ENCODE measurements at regions not wholly inside any gene's neighbourhood (a gene's known extent, or its start where the extent isn't known, plus 50 kb on each side); places are given as distances from the start of the nearest gene placed in this dataset.

DNA sequence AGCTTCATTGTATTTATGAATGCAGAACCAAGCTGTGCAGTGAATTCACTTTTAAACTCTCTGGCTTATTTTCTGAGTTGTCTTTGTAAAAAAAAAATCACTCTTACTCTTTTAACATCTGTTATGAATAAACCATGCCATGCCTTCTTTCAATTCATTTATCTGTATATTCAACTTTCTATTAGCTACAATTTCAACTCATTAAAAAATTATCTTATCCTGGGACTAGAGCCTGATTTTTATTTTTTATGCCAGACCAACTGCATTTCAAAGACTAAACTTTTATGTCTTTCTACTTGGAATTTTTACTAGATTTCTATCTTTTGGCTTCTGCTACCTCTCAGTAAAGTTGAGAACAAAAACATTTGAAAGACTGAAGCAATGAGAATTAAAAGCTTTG is 342.7 kb downstream of the DEPDC1B start:
- TF ChIP-seq CTCF (conservative IDR thresholded peaks at IDR 0.05), result no peak
- TF ChIP-seq ZFX (IDR thresholded peaks at IDR 0.05), result no peak

Measured in C4-2B (cell line).